HEK293 (cell line): ENCODE measurements at regions not wholly inside any gene's neighbourhood (a gene's known extent, or its start where the extent isn't known, plus 50 kb on each side); places are given as distances from the start of the nearest gene placed in this dataset.

Source experiments
- AEBP2 ChIP-seq: fragments of 450-650 bp; formaldehyde crosslinking; IDR thresholded peaks from 2 replicates; pipeline ENCODE4 v1.5.1; 2016; ENCODE audit warnings: missing biosample characterization, missing genetic modification characterization, borderline replicate concordance
- IKZF3 ChIP-seq: fragments of 450-650 bp; IDR thresholded peaks from 2 replicates; pipeline ENCODE4 v1.5.0; 2018; ENCODE audit warnings: missing biosample characterization, mild to moderate bottlenecking, missing genetic modification characterization, moderate library complexity
- OVOL3 ChIP-seq: fragments of 450-650 bp; formaldehyde crosslinking; IDR thresholded peaks from 2 replicates; pipeline ENCODE4 v1.5.1; 2016; ENCODE audit warnings: missing biosample characterization, missing genetic modification characterization
- PATZ1 ChIP-seq: fragments of 450-650 bp; formaldehyde crosslinking; IDR thresholded peaks from 2 replicates; pipeline ENCODE4 v1.5.1; 2016; ENCODE audit warnings: missing biosample characterization, missing genetic modification characterization
- PRDM1 ChIP-seq: fragments of 450-650 bp; formaldehyde crosslinking; IDR thresholded peaks from 2 replicates; pipeline ENCODE4; 2016; ENCODE audit warnings: missing biosample characterization, missing genetic modification characterization
- RBAK ChIP-seq: fragments of 450-650 bp; formaldehyde crosslinking; IDR thresholded peaks from 2 replicates; pipeline ENCODE4 v1.5.1; 2016; ENCODE audit warnings: missing biosample characterization, missing genetic modification characterization
- SETDB1 ChIP-seq: IDR thresholded peaks from one replicate; pipeline ENCODE4 v1.6.1; 2017; ENCODE audit warnings: mild to moderate bottlenecking, low read length, moderate library complexity, mixed read lengths; ENCODE audit not compliant: insufficient read length
- ZBTB21 ChIP-seq: fragments of 450-650 bp; formaldehyde crosslinking; IDR thresholded peaks from 2 replicates; pipeline ENCODE4 v1.5.1; 2017; ENCODE audit warnings: missing biosample characterization, missing genetic modification characterization
- ZBTB49 ChIP-seq: fragments of 450-650 bp; formaldehyde crosslinking; IDR thresholded peaks from 2 replicates; pipeline ENCODE4 v1.5.1; 2016; ENCODE audit warnings: missing biosample characterization, missing genetic modification characterization, low read depth
- ZFP3 ChIP-seq: fragments of 450-650 bp; formaldehyde crosslinking; IDR thresholded peaks from 2 replicates; pipeline ENCODE4 v1.5.1; 2016; ENCODE audit warnings: low read depth, missing biosample characterization, missing genetic modification characterization
- ZNF112 ChIP-seq: fragments of 450-650 bp; formaldehyde crosslinking; IDR thresholded peaks from 2 replicates; pipeline ENCODE4 v1.5.0; 2017; ENCODE audit warnings: missing biosample characterization, missing genetic modification characterization
- ZNF2 ChIP-seq: fragments of 450-650 bp; formaldehyde crosslinking; IDR thresholded peaks from 2 replicates; pipeline ENCODE4 v1.5.1; 2016; ENCODE audit warnings: missing biosample characterization, missing genetic modification characterization
- ZNF221 ChIP-seq: fragments of 450-650 bp; formaldehyde crosslinking; IDR thresholded peaks from 2 replicates; pipeline ENCODE4 v1.5.1; 2017; ENCODE audit warnings: missing biosample characterization, missing genetic modification characterization, borderline replicate concordance
- ZNF239 ChIP-seq: fragments of 450-650 bp; formaldehyde crosslinking; IDR thresholded peaks from 2 replicates; pipeline ENCODE4 v1.5.1; 2016; ENCODE audit warnings: missing biosample characterization, missing genetic modification characterization
- ZNF24 ChIP-seq: fragments of 450-650 bp; formaldehyde crosslinking; IDR thresholded peaks from 2 replicates; pipeline ENCODE4 v1.5.1; 2016; ENCODE audit warnings: missing biosample characterization, missing genetic modification characterization
- ZNF248 ChIP-seq: fragments of 450-650 bp; formaldehyde crosslinking; IDR thresholded peaks from 2 replicates; pipeline ENCODE4 v1.5.1; 2017; ENCODE audit warnings: missing biosample characterization, missing genetic modification characterization
- ZNF274 ChIP-seq, 2 experiments: fragments of 200-500 bp in 1 of 2; fragments of 450-650 bp in 1 of 2; sonication (Bioruptor generic) in 1 of 2; formaldehyde crosslinking in 1 of 2; IDR thresholded peaks; 2 replicates each; pipeline versions ENCODE4 v1.5.1 to v1.6.1; 2014 to 2016; ENCODE audit warnings: borderline replicate concordance in 1 of 2, inconsistent platforms in 1 of 2, low read length in 1 of 2, missing biosample characterization in 1 of 2, missing genetic modification characterization in 1 of 2
- ZNF280C ChIP-seq: fragments of 450-650 bp; formaldehyde crosslinking; IDR thresholded peaks from 2 replicates; pipeline ENCODE4 v1.5.1; 2016; ENCODE audit warnings: missing biosample characterization, missing genetic modification characterization
- ZNF341 ChIP-seq: fragments of 450-650 bp; formaldehyde crosslinking; IDR thresholded peaks from 2 replicates; pipeline ENCODE4; 2016; ENCODE audit warnings: low read depth, missing biosample characterization, missing genetic modification characterization
- ZNF48 ChIP-seq: fragments of 450-650 bp; formaldehyde crosslinking; IDR thresholded peaks from 2 replicates; pipeline ENCODE4 v1.5.1; 2016; ENCODE audit warnings: missing biosample characterization, missing genetic modification characterization
- ZNF488 ChIP-seq: fragments of 450-650 bp; formaldehyde crosslinking; IDR thresholded peaks from 2 replicates; pipeline ENCODE4 v1.5.1; 2016; ENCODE audit warnings: missing biosample characterization, missing genetic modification characterization
- ZNF658 ChIP-seq: fragments of 450-650 bp; formaldehyde crosslinking; IDR thresholded peaks from 2 replicates; pipeline ENCODE4; 2016; ENCODE audit warnings: missing biosample characterization, missing genetic modification characterization
- ZNF701 ChIP-seq: fragments of 450-650 bp; formaldehyde crosslinking; IDR thresholded peaks from 2 replicates; pipeline ENCODE4 v1.5.1; 2016; ENCODE audit warnings: missing biosample characterization, missing genetic modification characterization
- ZNF76 ChIP-seq: fragments of 450-650 bp; formaldehyde crosslinking; IDR thresholded peaks from 2 replicates; pipeline ENCODE4; 2016; ENCODE audit warnings: low read depth, missing biosample characterization, missing genetic modification characterization, borderline replicate concordance
- ZNF776 ChIP-seq: fragments of 450-650 bp; formaldehyde crosslinking; IDR thresholded peaks from 2 replicates; pipeline ENCODE4 v1.5.0; 2017; ENCODE audit warnings: missing biosample characterization, missing genetic modification characterization, borderline replicate concordance
- ZNF791 ChIP-seq: fragments of 450-650 bp; formaldehyde crosslinking; IDR thresholded peaks from 2 replicates; pipeline ENCODE4 v1.5.1; 2016; ENCODE audit warnings: missing biosample characterization, missing genetic modification characterization
- ZSCAN5A ChIP-seq: fragments of 450-650 bp; formaldehyde crosslinking; IDR thresholded peaks from 2 replicates; pipeline ENCODE4 v1.5.1; 2016; ENCODE audit warnings: missing biosample characterization, missing genetic modification characterization

GRCh38 chr7:155918720-155919390 is 106.6 kb upstream of the SHH start (continued):
- TF ChIP-seq ZSCAN5A (0 out of 2 replicates have a peak, but pooled peaks have one; percentile 19), SETDB1 (peak; percentile 34), ZNF488 (tag by site-specific recombination) (peak; percentile 62; the same call in 1 of the 2 replicates), ZNF776 (tag by site-specific recombination) (peak; percentile 79; the same call in 1 of the 2 replicates), ZNF76 (tag by site-specific recombination) (peak; percentile 24; the same call in 1 of the 2 replicates), ZNF221 (no peak), ZFP3 (tag by site-specific recombination) (no peak), ZNF341 (tag by site-specific recombination) (no peak), ZNF24 (tag by site-specific recombination) (peak; percentile 67; the same call in 1 of the 2 replicates), ZNF701 (tag by site-specific recombination) (no peak), ZNF658 (tag by site-specific recombination) (no peak; the same call in 1 of the 2 replicates), IKZF3 (tag by site-specific recombination) (no peak), ZBTB21 (tag by site-specific recombination) (peak; percentile 89), ZNF48 (0 out of 2 replicates have a peak, but pooled peaks have one; percentile 21), ZNF248 (no peak), PATZ1 (tag by site-specific recombination) (no peak), ZNF239 (tag by site-specific recombination) (peak; percentile 95; the same call in 1 of the 2 replicates), ZNF112 (tag by site-specific recombination) (no peak), OVOL3 (tag by site-specific recombination) (0 out of 2 replicates have a peak, but pooled peaks have one; percentile 20), AEBP2 (tag by site-specific recombination) (0 out of 2 replicates have a peak, but pooled peaks have one; percentile 4), ZNF280C (tag by site-specific recombination) (no peak), RBAK (tag by site-specific recombination) (peak; percentile 17; the same call in 1 of the 2 replicates), ZBTB49 (tag by site-specific recombination) (no peak), ZNF2 (tag by site-specific recombination) (peak; percentile 97), ZNF274 (IDR thresholded peaks at IDR 0.05; ENCODE audit: low read length) (no peak), ZNF274 (tag by site-specific recombination; IDR thresholded peaks at IDR 0.05; ENCODE audit: borderline replicate concordance) (peak; percentile 82), PRDM1 (tag by site-specific recombination) (no peak), ZNF791 (no peak)
